Panc1 (cell line): ENCODE measurements at regions not wholly inside any gene's neighbourhood (a gene's known extent, or its start where the extent isn't known, plus 50 kb on each side); places are given as distances from the start of the nearest gene placed in this dataset.

ENCODE experiments used
- ATAC-seq: fragments of 200-7000 bp; cut with Tn5 transposase; 2 replicates; pipeline ENCODE4 v1.9.1; 2020; ENCODE audit warnings: mild to moderate bottlenecking, moderate library complexity
- BruUV-seq: library from RNA; stranded (reverse); fragments of 400-500 nt; replicated peaks from 2 replicates; lab custom pipeline; 2021; lab: Mats Ljungman, UMichigan
- CTCF ChIA-PET: fragments of 300-600 bp; sonication (Branson Sonifier 250); formaldehyde crosslinking; loops from one replicate; lab custom pipeline; 2022; ENCODE audit warnings: antibody characterized with exemption; lab: Charles Lee
- POLR2A ChIA-PET: fragments of 300-600 bp; sonication (Branson Sonifier 250); formaldehyde crosslinking; loops from one replicate; lab custom pipeline; 2022; ENCODE audit warnings: antibody characterized with exemption; lab: Charles Lee
- DNase-seq: peaks from one replicate; pipeline ENCODE4 v3.0.0-alpha.2; 2010; ENCODE audit warnings: low read depth, low spot score
- H3K27ac ChIP-seq: 2 replicates; pipeline ENCODE4 v1.5.1; 2011; ENCODE audit warnings: mild to moderate bottlenecking, low read length, inconsistent platforms
- H3K27me3 ChIP-seq: fragments of 200-500 bp; sonication (Bioruptor generic); 2 replicates; pipeline ENCODE4 v1.6.0; 2014; ENCODE audit warnings: low read length, inconsistent platforms; ENCODE audit not compliant: control insufficient read depth, insufficient read depth
- H3K36me3 ChIP-seq: fragments of 200-500 bp; sonication (Bioruptor generic); 2 replicates; pipeline ENCODE4 v1.5.1; 2014; ENCODE audit warnings: inconsistent platforms, mild to moderate bottlenecking, low read length, moderate library complexity; ENCODE audit not compliant: control insufficient read depth, insufficient read depth
- H3K4me1 ChIP-seq: 2 replicates; pipeline ENCODE4 v1.5.1; 2011; ENCODE audit warnings: inconsistent platforms, mild to moderate bottlenecking, low read length, moderate library complexity; ENCODE audit not compliant: control insufficient read depth, insufficient read depth
- H3K4me3 ChIP-seq, 2 experiments: 2 replicates each; pipeline ENCODE4 v1.5.1; 2011 to 2012; ENCODE audit warnings: low read depth in 2 of 2, low read length in 2 of 2, mild to moderate bottlenecking in 2 of 2, inconsistent platforms in 1 of 2, moderate library complexity in 1 of 2
- H3K9me3 ChIP-seq: fragments of 200-500 bp; sonication (Bioruptor generic); 2 replicates; pipeline ENCODE4 v1.5.1; 2014; ENCODE audit warnings: low read depth, mild to moderate bottlenecking, inconsistent platforms, low read length, moderate library complexity; ENCODE audit not compliant: control insufficient read depth, insufficient read depth
- CTCF ChIP-seq: fragments of 450-650 bp; IDR thresholded peaks from 2 replicates; pipeline ENCODE4 v1.5.1; 2017; ENCODE audit warnings: mild to moderate bottlenecking
- POLR2AphosphoS5 ChIP-seq: IDR thresholded peaks from 2 replicates; pipeline ENCODE4 v1.6.1; 2012; ENCODE audit warnings: mild to moderate bottlenecking, low read depth, low read length, moderate library complexity
- REST ChIP-seq, 2 experiments: IDR thresholded peaks; 2 replicates each; pipeline ENCODE4 v1.6.1; 2011 to 2012; ENCODE audit warnings: low read depth in 2 of 2, control low read depth in 1 of 2, low read length in 1 of 2, mild to moderate bottlenecking in 1 of 2, moderate library complexity in 1 of 2; ENCODE audit not compliant: insufficient read depth in 1 of 2
- SIN3A ChIP-seq: IDR thresholded peaks from 2 replicates; pipeline ENCODE4 v1.6.1; 2012; ENCODE audit warnings: low read depth, mild to moderate bottlenecking, low read length, moderate library complexity, borderline replicate concordance; ENCODE audit not compliant: insufficient read depth
- TCF7L2 ChIP-seq: IDR thresholded peaks from 2 replicates; pipeline ENCODE4 v1.6.1; 2011; ENCODE audit warnings: mild to moderate bottlenecking, low read depth, low read length, inconsistent platforms
- in situ Hi-C: cut with HindIII; loops from 2 replicates; pipeline ENCODE4 v1.10.0; 2016; ENCODE audit warnings: low sequenced_read_pairs, low pct_unique_long_range_greater_than_20kb
- intact Hi-C: fragments of 100-400 bp; cut with micrococcal nuclease; formaldehyde crosslinking; loops from one replicate; pipeline ENCODE4 v1.10.0; 2022; ENCODE audit not compliant: unreplicated experiment

GRCh38 chrX:74218895-74219294 lies 85.1 kb upstream of the ZCCHC13 start:
- Histone ChIP-seq H3K27ac (no peak overlapping the region), H3K9me3 (no peaks in the 10 kb centered on the region), H3K36me3 (no peaks in the 10 kb centered on the region; the same call in 1 of the 2 replicates), H3K27me3 (no peaks in the 10 kb centered on the region), H3K4me1 (no peaks in the 10 kb centered on the region; the same call in 1 of the 2 replicates), H3K4me3 (no peak overlapping the region)
- DNase-seq, result no peak
- in situ Hi-C loops, result no loop called here
- CTCF ChIA-PET, result no interaction called here
- POLR2A ChIA-PET, result interaction anchor here (0.6 kb wide), 1 partner anchor 29 kb away, joined by 5 read pairs; no protein-coding TSS in a partner anchor
- ATAC-seq, result no peak
- intact Hi-C loops, result no loop called here
- TF ChIP-seq POLR2AphosphoS5 (no peak), CTCF (no peak), REST (IDR thresholded peaks at IDR 0.05; ENCODE audit: insufficient read depth in 1 of 2, low read depth in 2 of 2, low read length in 1 of 2) (no peak), SIN3A (no peak), TCF7L2 (no peak)
- BruUV-seq, result no TSS peak

GRCh38 chrX:74216421-74216820 lies 87.6 kb upstream of the ZCCHC13 start:
- ChIA-PET CTCF (no interaction called here), POLR2A (interaction anchor here (0.6 kb wide), 1 partner anchor 10 kb away, joined by 3 read pairs; no protein-coding TSS in a partner anchor)
- Histone ChIP-seq H3K4me1 (no peaks in the 10 kb centered on the region; the same call in 1 of the 2 replicates), H3K27ac (0 out of 2 replicates have a peak overlapping the region, but pooled peaks have one; percentile 9), H3K4me3 (no peak overlapping the region), H3K27me3 (no peaks in the 10 kb centered on the region), H3K9me3 (no peaks in the 10 kb centered on the region), H3K36me3 (no peaks in the 10 kb centered on the region; the same call in 1 of the 2 replicates)
- no TSS peak for BruUV-seq
- ATAC-seq, result no peak
- in situ Hi-C loops (no loop called here), intact Hi-C loops (no loop called here)
- DNase-seq, result no peak
- TF ChIP-seq POLR2AphosphoS5, result no peak
- no peak for TF ChIP-seq REST (IDR thresholded peaks at IDR 0.05; ENCODE audit: insufficient read depth in 1 of 2, low read depth in 2 of 2, low read length in 1 of 2)
- TF ChIP-seq SIN3A, result no peak
- no peak for TF ChIP-seq CTCF
- TF ChIP-seq TCF7L2, result no peak
